GM18508 (cell line): ENCODE measurements at regions not wholly inside any gene's neighbourhood (a gene's known extent, or its start where the extent isn't known, plus 50 kb on each side); places are given as distances from the start of the nearest gene placed in this dataset.
"Not testable (repeated sequence)": the region's sequence is repeated elsewhere in the genome, so short reads cannot be mapped to it uniquely, and the experiment has no call there.

Experiments used
- ATAC-seq: cut with Tn5 transposase; IDR thresholded peaks from one replicate; pipeline ENCODE4 v1.9.1; 2021; ENCODE audit warnings: moderate number of reproducible peaks; ENCODE audit not compliant: insufficient read depth, unreplicated experiment

GRCh38 chr9:82912645-82913044 lies 150.3 kb downstream of the RASEF start:
- ATAC-seq = no peak

DNA sequence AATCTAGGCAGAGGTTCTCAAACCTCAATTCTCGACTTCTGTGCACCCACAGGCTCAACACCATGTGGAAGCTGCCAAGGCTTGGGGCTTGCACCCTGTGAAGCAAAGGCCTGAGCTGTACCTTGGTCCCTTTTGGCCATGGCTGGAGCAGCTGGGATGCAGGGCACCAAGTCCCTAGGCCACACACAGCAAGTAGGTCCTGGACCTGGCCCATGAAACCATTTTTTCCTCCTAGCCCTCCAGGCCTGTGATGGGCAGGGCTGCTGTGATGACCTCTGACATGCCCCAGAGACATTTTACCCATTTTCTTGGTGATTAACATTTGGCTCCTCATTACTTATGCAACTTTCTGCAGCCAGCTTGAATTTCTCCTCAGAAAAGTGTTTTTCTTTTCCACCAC lies 146.7 kb downstream of the RASEF start:
- ATAC-seq = not testable (repeated sequence)

DNA sequence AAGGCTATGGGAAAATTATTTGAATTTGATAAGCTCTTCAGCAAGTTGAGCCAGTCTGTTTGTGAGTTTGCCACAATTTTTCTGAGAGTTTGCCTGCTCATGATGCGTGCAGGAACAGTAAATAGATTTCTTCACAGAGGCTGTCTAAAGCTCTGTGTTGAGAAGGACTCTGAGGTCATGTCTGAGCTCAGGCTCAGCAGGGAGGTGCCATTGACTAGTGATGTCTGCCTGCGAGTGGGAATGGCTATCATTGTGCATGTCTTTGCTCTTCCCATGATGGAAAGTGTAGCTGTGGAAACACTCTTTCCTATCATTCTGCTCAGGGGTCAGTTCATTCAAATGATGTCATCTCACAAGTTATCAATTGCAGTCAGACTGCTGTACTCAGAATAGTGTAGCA lies 142.8 kb downstream of the RASEF start:
- no peak for ATAC-seq

DNA sequence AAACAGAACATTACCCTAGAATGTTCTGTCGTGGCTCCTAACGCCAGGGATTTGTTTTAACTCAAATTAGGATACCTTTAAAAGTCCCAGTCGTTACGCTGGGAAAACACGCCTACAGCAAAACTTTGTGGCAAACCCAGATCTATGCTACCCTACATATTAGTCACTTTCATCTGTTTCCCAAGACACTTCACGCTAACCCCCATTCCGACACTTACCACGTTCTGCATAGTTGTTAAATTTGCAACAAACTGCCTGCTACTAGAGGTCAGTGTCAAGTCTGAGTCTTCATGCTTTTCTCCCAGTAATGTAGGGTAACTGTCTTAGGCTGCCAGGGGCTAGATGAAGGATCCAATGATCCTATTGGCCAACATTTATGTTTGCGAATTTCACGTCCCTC lies 140.3 kb downstream of the RASEF start:
- ATAC-seq = no peak

GRCh38 chr9:82923092-82923911 lies 139.6 kb downstream of the RASEF start:
- no peak for ATAC-seq

GRCh38 chr9:82923912-82924605 lies 138.9 kb downstream of the RASEF start:
- ATAC-seq = no peak
